Stomach (tissue), 8 donors: ENCODE measurements at regions not wholly inside any gene's neighbourhood (a gene's known extent, or its start where the extent isn't known, plus 50 kb on each side); places are given as distances from the start of the nearest gene placed in this dataset.

Experiments
- DNase-seq, 2 donors: peaks; one replicate each; pipeline versions ENCODE4 v3.0.0 to v3.0.0-alpha.2; 2013 to 2019
- H3K27ac ChIP-seq, 5 donors: fragments of 200-600 bp in 4 of 5; sonication (generic) in 4 of 5; one replicate each; pipeline ENCODE4 v1.5.1; 2013 to 2019; ENCODE audit warnings: mild to moderate bottlenecking in 1 of 5, moderate library complexity in 1 of 5
- H3K27me3 ChIP-seq, 3 donors: fragments of 200-600 bp; sonication (generic); one replicate each; pipeline ENCODE4 v1.5.1; 2017 to 2019; ENCODE audit warnings: mixed run types in 1 of 3
- H3K36me3 ChIP-seq, 4 donors: fragments of 200-600 bp; sonication (generic); 1 replicate in 3 of 4; 2 replicates in 1 of 4; pipeline ENCODE4 v1.5.1; 2016 to 2019
- H3K4me1 ChIP-seq, 4 donors: fragments of 200-600 bp; sonication (generic); one replicate each; pipeline ENCODE4 v1.5.1; 2016 to 2019
- H3K4me3 ChIP-seq, 4 donors: fragments of 200-600 bp; sonication (generic) in 3 of 4; one replicate each; pipeline ENCODE4 v1.5.1; 2016 to 2019; ENCODE audit warnings: mild to moderate bottlenecking in 1 of 4
- H3K9me3 ChIP-seq, 4 donors: fragments of 200-600 bp; sonication (generic); one replicate each; pipeline ENCODE4 v1.5.1; 2016 to 2019
- EP300 ChIP-seq: sonication (generic); formaldehyde crosslinking; IDR thresholded peaks from one replicate; pipeline ENCODE4 v1.6.1; 2017; ENCODE audit warnings: antibody characterized with exemption
- POLR2A ChIP-seq, 4 donors: fragments of 450-650 bp; IDR thresholded peaks; one replicate each; pipeline ENCODE4 v1.6.1; 2016; ENCODE audit warnings: antibody characterized with exemption in 4 of 4, control low read depth in 2 of 4, mild to moderate bottlenecking in 1 of 4, moderate library complexity in 1 of 4
- POLR2AphosphoS5 ChIP-seq, 3 donors: sonication (generic); formaldehyde crosslinking; IDR thresholded peaks; one replicate each; pipeline ENCODE4 v1.6.1; 2016; ENCODE audit warnings: antibody characterized with exemption in 3 of 3
- WGBS, 5 donors: extraction: QIAGEN DNeasy Blood & Tissue Kit in 3 of 5; methylation state at CpG; one replicate each; pipeline versions ENCODE4 v1.1.5 to v1.1.7; 2013 to 2018; 5-methylcytosine and 5-hydroxymethylcytosine counted together
- intact Hi-C: fragments of 100-400 bp; cut with DNase I; formaldehyde crosslinking; loops from one replicate; pipeline ENCODE4 v1.15.1; 2023; ENCODE audit warnings: low total_unique reads
- TF ChIP-seq, protein P1 (sequence below), 7 experiments: fragments of 450-650 bp in 4 of 7; fragments of 200-600 bp in 3 of 7; sonication (generic) in 3 of 7; IDR thresholded peaks; one replicate each; pipeline ENCODE4 v1.5.1; 2016 to 2019; ENCODE audit warnings: antibody characterized with exemption in 7 of 7, control low read depth in 2 of 7, mild to moderate bottlenecking in 1 of 7
- donor health status: healthy with polysubstance abuse.
- donor health status: Bipolar disorder and iron deficiency.
- donor health status: healthy.

DNA sequence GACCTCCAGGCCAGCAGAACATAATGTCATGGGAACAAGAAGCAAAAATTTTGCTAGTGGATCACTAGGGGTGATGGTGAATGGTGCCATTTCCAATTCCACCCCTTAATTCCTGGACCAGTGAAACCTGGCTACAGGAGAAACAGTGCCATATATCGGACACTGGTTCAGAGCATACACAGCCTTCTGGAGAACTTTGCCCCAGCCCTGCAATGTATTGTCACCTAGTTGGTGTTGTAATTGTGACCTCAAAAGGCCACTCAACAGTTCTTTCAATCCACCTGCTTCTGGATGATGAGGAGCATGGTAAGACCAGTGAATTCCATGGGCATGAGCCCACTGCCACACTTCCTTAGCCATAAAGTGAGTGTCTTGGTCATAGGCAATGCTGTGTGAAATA lies 59.8 kb upstream of the AASS start:
- H3K9me3 ChIP-seq: peaks cover 0 to 23% (median 13%) of the 10 kb centered on the region in 4 donors
- H3K36me3 ChIP-seq: no peaks in the 10 kb centered on the region
- no peaks in the 10 kb centered on the region for H3K27me3 ChIP-seq
- TF ChIP-seq POLR2A (IDR thresholded peaks at IDR 0.05): no peak
- no peak for TF ChIP-seq EP300
- TF ChIP-seq, protein P1, sequence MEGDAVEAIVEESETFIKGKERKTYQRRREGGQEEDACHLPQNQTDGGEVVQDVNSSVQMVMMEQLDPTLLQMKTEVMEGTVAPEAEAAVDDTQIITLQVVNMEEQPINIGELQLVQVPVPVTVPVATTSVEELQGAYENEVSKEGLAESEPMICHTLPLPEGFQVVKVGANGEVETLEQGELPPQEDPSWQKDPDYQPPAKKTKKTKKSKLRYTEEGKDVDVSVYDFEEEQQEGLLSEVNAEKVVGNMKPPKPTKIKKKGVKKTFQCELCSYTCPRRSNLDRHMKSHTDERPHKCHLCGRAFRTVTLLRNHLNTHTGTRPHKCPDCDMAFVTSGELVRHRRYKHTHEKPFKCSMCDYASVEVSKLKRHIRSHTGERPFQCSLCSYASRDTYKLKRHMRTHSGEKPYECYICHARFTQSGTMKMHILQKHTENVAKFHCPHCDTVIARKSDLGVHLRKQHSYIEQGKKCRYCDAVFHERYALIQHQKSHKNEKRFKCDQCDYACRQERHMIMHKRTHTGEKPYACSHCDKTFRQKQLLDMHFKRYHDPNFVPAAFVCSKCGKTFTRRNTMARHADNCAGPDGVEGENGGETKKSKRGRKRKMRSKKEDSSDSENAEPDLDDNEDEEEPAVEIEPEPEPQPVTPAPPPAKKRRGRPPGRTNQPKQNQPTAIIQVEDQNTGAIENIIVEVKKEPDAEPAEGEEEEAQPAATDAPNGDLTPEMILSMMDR (IDR thresholded peaks at IDR 0.05): no peak
- TF ChIP-seq POLR2AphosphoS5 (IDR thresholded peaks at IDR 0.05): no peak
- no peaks in the 10 kb centered on the region for H3K4me1 ChIP-seq
- no peak for DNase-seq
- intact Hi-C loops: no loop called here
- 87 to 100% (median 98%) methylated on average over 1 of the region's 1 CpG for WGBS, 5 donors
- H3K27ac ChIP-seq: no peak overlapping the region
- no peak overlapping the region for H3K4me3 ChIP-seq

DNA sequence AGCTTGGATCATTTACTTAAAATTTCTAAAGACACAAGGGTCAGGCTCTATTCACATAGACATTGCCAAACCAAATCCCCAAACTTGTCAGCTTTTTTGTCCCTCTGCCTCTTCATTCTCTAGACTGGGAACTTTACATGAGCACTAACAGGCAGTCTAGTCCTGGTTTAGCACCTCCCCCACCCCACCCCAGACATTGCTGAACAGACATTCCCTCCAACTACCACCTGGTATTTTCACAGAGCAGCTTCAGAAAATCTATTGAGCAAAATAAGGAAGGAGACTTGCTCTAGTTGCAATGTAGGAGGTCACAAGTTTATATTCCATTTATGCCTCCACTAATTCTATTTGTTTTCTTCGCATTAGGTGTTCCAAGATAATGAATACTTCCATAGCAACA lies 56.8 kb upstream of the AASS start:
- Histone ChIP-seq H3K36me3 (no peaks in the 10 kb centered on the region), H3K4me3 (no peak overlapping the region), H3K27ac (no peak overlapping the region), H3K9me3 (no peaks in the 10 kb centered on the region), H3K4me1 (no peaks in the 10 kb centered on the region), H3K27me3 (no peaks in the 10 kb centered on the region)
- DNase-seq: no peak
- TF ChIP-seq, protein P1 (IDR thresholded peaks at IDR 0.05): no peak
- TF ChIP-seq POLR2AphosphoS5 (IDR thresholded peaks at IDR 0.05) (no peak), POLR2A (IDR thresholded peaks at IDR 0.05) (no peak), EP300 (no peak)
- intact Hi-C loops: no loop called here
- WGBS, 5 donors: 80 to 85% (median 81%) methylated on average over 1 of the region's 1 CpG

DNA sequence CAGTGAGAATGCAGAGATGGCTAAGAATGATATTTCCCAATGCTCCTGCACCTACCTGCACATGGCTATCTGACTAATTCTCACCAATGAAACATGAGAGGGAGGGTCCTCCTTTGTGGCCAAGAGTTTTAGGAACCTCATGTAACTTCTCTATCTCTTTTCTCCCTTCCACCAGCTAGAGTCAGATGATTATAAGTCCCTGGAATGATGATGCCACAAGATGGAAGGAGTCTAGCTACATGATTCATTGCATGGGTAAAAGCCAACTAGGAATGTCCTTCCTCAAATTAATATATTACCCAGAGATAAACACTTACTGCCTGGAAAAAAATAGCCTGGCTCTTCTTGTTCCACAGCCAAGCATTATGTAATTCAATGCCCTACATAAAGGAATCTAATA lies 55.1 kb upstream of the AASS start:
- intact Hi-C loops: no loop called here
- DNase-seq: no peak
- Histone ChIP-seq H3K4me3 (no peak overlapping the region), H3K27ac (no peak overlapping the region), H3K27me3 (no peaks in the 10 kb centered on the region), H3K4me1 (no peaks in the 10 kb centered on the region), H3K36me3 (no peaks in the 10 kb centered on the region), H3K9me3 (no peaks in the 10 kb centered on the region)
- TF ChIP-seq EP300 (no peak), POLR2AphosphoS5 (IDR thresholded peaks at IDR 0.05) (no peak), POLR2A (IDR thresholded peaks at IDR 0.05) (no peak)
- TF ChIP-seq, protein P1 (IDR thresholded peaks at IDR 0.05): no peak

DNA sequence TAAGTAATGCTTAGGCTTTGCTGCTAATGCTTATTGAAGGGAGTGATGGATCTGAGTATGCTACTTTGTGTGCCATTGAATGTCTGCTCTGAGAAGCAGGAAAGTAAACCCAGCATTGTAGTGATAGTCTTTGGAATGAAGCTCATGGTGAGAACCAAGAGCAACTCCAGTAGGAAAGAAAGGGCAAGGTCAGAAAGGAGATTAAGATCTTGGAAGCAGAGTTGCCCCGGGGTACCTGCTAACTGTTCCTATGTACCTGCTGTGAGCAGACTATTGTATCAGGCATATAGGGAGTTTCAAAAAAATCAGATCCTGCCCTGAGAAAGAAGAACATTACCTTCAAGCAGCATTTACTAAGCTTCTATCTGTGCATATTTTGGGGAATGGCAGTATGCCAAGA lies 54.5 kb upstream of the AASS start:
- H3K27me3 ChIP-seq: no peaks in the 10 kb centered on the region
- no peaks in the 10 kb centered on the region for H3K36me3 ChIP-seq
- H3K9me3 ChIP-seq: no peaks in the 10 kb centered on the region
- 45 to 67% (median 59%) methylated on average over 1 of the region's 1 CpG for WGBS, 5 donors
- no peak overlapping the region for H3K4me3 ChIP-seq
- no peak for DNase-seq
- intact Hi-C loops: no loop called here
- H3K4me1 ChIP-seq: no peaks in the 10 kb centered on the region
- no peak overlapping the region for H3K27ac ChIP-seq
- TF ChIP-seq, protein P1 (IDR thresholded peaks at IDR 0.05): no peak
- TF ChIP-seq EP300 (no peak), POLR2AphosphoS5 (IDR thresholded peaks at IDR 0.05) (no peak), POLR2A (IDR thresholded peaks at IDR 0.05) (no peak)
